CD4-positive, CD25-positive, alpha-beta regulatory T cell (primary cell): ENCODE measurements at regions not wholly inside any gene's neighbourhood (a gene's known extent, or its start where the extent isn't known, plus 50 kb on each side); places are given as distances from the start of the nearest gene placed in this dataset.

Experiments used
- ATAC-seq, 2 donors: fragments of 150-1000 bp; cut with Tn5 transposase; one replicate each; pipeline ENCODE4 v1.10.0; 2021; ENCODE audit warnings: low read depth in 2 of 2, moderate number of reproducible peaks in 2 of 2, moderate library complexity in 1 of 2
- DNase-seq, 3 donors: peaks; one replicate each; pipeline versions ENCODE4 v3.0.0 to v3.0.0-alpha.2; 2012 to 2022; ENCODE audit warnings: mixed read lengths in 1 of 3
- H3K27ac ChIP-seq: one replicate; pipeline ENCODE4 v1.7.0; 2013; ENCODE audit warnings: mild to moderate bottlenecking, low read length; ENCODE audit not compliant: insufficient read depth, poor library complexity, severe bottlenecking
- H3K27me3 ChIP-seq: one replicate; pipeline ENCODE4 v1.7.0; 2013; ENCODE audit warnings: low read length; ENCODE audit not compliant: control insufficient read depth, insufficient read depth
- H3K36me3 ChIP-seq: one replicate; pipeline ENCODE4 v1.7.0; 2013; ENCODE audit warnings: mild to moderate bottlenecking, low read length, moderate library complexity; ENCODE audit not compliant: control insufficient read depth, insufficient read depth
- H3K4me1 ChIP-seq: 2 replicates; pipeline ENCODE4 v1.7.0; 2013; ENCODE audit warnings: mild to moderate bottlenecking, low read length; ENCODE audit not compliant: insufficient read depth, control insufficient read depth, poor library complexity, severe bottlenecking
- H3K4me3 ChIP-seq: one replicate; pipeline ENCODE4 v1.7.0; 2013; ENCODE audit warnings: low read depth, mild to moderate bottlenecking, low read length, moderate library complexity
- H3K9me3 ChIP-seq, 2 experiments: 1 replicate in 1 of 2; 2 replicates in 1 of 2; pipeline ENCODE4 v1.7.0; 2013; ENCODE audit warnings: low read length in 2 of 2, mild to moderate bottlenecking in 1 of 2, moderate library complexity in 1 of 2; ENCODE audit not compliant: control insufficient read depth in 2 of 2
- H3K27ac Mint-ChIP-seq, 3 donors: one replicate each; pipeline ENCODE4 v1.8.0; 2020 to 2022; ENCODE audit warnings: mild to moderate bottlenecking in 3 of 3, mixed read lengths in 3 of 3, moderate library complexity in 2 of 3
- H3K27me3 Mint-ChIP-seq: one replicate; pipeline ENCODE4 v1.8.0; 2022; ENCODE audit warnings: mild to moderate bottlenecking, mixed read lengths
- H3K36me3 Mint-ChIP-seq: one replicate; pipeline ENCODE4 v1.8.0; 2020; ENCODE audit warnings: mixed read lengths
- H3K4me1 Mint-ChIP-seq, 4 donors: one replicate each; pipeline ENCODE4 v1.8.0; 2020 to 2022; ENCODE audit warnings: mixed read lengths in 4 of 4, mild to moderate bottlenecking in 1 of 4
- H3K4me3 Mint-ChIP-seq, 4 donors: one replicate each; pipeline ENCODE4 v1.8.0; 2020 to 2022; ENCODE audit warnings: mild to moderate bottlenecking in 4 of 4, mixed read lengths in 4 of 4, moderate library complexity in 3 of 4
- H3K9me3 Mint-ChIP-seq, 7 donors: one replicate each; pipeline ENCODE4 v1.8.0; 2020 to 2022; ENCODE audit warnings: mixed read lengths in 7 of 7, mild to moderate bottlenecking in 3 of 7, moderate library complexity in 2 of 7

GRCh38 chr4:24091639-24092233 lies 201.9 kb upstream of the PPARGC1A start:
- Mint-ChIP-seq H3K27ac (no peak overlapping the region), H3K27me3 (no peaks in the 10 kb centered on the region), H3K9me3 (peaks cover 0 to 6% (median 0%) of the 10 kb centered on the region in 7 donors), H3K36me3 (no peaks in the 10 kb centered on the region), H3K4me1 (no peaks in the 10 kb centered on the region), H3K4me3 (no peak overlapping the region)
- H3K27ac ChIP-seq, result no peak overlapping the region
- H3K4me1 ChIP-seq, result no peaks in the 10 kb centered on the region
- H3K9me3 ChIP-seq, result no peaks in the 10 kb centered on the region
- no peaks in the 10 kb centered on the region for H3K36me3 ChIP-seq
- no peaks in the 10 kb centered on the region for H3K27me3 ChIP-seq
- DNase-seq (no peak), ATAC-seq (no peak)
- no peak overlapping the region for H3K4me3 ChIP-seq

DNA sequence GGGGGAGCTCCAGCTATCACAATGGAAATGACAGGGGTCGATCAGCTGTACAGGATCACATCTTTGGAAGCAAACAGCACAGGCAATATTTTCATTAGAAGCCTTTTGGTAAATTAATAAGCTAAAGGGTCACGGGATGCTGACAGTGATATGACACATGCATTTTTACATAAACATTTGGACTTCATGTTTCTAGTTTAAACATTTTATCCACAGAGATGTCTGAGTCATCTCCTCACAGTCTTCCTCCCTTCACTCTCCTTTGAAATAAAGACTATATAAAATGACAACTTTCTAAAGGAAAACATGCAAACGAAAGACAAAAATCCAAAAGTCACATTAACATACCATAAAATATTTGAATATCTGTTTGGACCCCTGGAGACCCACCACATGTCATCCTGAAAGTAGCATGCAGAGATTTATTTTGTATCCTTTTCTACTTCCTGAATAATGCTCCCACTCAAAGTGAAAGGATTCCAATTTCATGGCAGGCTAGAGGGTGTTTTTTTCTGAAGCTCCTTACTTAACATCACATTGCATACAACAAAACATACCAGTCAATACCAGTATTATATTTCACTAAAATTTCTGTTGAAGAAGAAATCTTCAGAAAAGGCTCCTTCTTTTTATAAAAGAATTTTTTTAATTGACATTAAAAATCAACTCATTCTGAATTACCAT lies 200.1 kb upstream of the PPARGC1A start:
- Histone ChIP-seq H3K36me3 (no peaks in the 10 kb centered on the region), H3K9me3 (no peaks in the 10 kb centered on the region), H3K27me3 (no peaks in the 10 kb centered on the region), H3K4me1 (no peaks in the 10 kb centered on the region), H3K4me3 (no peak overlapping the region), H3K27ac (no peak overlapping the region)
- Mint-ChIP-seq H3K4me1 (no peaks in the 10 kb centered on the region), H3K9me3 (peaks cover 0 to 7% (median 0%) of the 10 kb centered on the region in 7 donors), H3K36me3 (no peaks in the 10 kb centered on the region), H3K27me3 (no peaks in the 10 kb centered on the region), H3K27ac (no peak overlapping the region), H3K4me3 (no peak overlapping the region)
- DNase-seq (no peak), ATAC-seq (no peak)

DNA sequence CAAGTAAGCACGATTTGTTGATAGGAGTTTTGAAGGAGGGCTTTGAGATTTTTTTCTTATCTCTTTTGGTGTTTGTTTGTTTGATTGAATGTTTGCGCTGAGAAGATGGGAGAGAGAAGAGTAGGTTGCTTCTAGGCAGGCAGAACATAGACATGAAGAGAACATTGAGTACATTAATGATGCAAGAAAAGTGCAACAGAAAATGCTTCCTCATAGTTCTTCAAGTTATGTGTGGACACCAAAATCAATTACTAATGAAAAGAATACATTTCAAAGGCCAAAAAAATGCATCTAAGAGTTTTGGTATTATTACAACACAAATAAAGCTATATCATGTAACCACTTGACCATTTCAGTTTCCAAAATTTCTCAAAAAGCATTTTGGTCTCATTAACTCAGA lies 191.0 kb upstream of the PPARGC1A start:
- Mint-ChIP-seq H3K9me3 (peaks cover 0 to 5% (median 2%) of the 10 kb centered on the region in 7 donors), H3K27ac (no peak overlapping the region), H3K27me3 (no peaks in the 10 kb centered on the region), H3K4me1 (no peaks in the 10 kb centered on the region), H3K4me3 (no peak overlapping the region), H3K36me3 (no peaks in the 10 kb centered on the region)
- H3K4me3 ChIP-seq, result no peak overlapping the region
- no peaks in the 10 kb centered on the region for H3K36me3 ChIP-seq
- H3K27ac ChIP-seq, result no peak overlapping the region
- H3K4me1 ChIP-seq, result no peaks in the 10 kb centered on the region
- H3K9me3 ChIP-seq, result no peaks in the 10 kb centered on the region
- H3K27me3 ChIP-seq, result no peaks in the 10 kb centered on the region
- DNase-seq (no peak), ATAC-seq (no peak)

GRCh38 chr4:24078347-24078962 lies 188.6 kb upstream of the PPARGC1A start:
- Mint-ChIP-seq H3K9me3 (peaks cover 0 to 10% (median 4%) of the 10 kb centered on the region in 7 donors), H3K4me3 (no peak overlapping the region), H3K27me3 (no peaks in the 10 kb centered on the region), H3K4me1 (no peaks in the 10 kb centered on the region), H3K36me3 (no peaks in the 10 kb centered on the region), H3K27ac (no peak overlapping the region)
- no peaks in the 10 kb centered on the region for H3K9me3 ChIP-seq
- ATAC-seq, result no peak
- no peaks in the 10 kb centered on the region for H3K36me3 ChIP-seq
- no peak overlapping the region for H3K4me3 ChIP-seq
- no peaks in the 10 kb centered on the region for H3K4me1 ChIP-seq
- no peak for DNase-seq
- H3K27me3 ChIP-seq, result no peaks in the 10 kb centered on the region
- no peak overlapping the region for H3K27ac ChIP-seq

GRCh38 chr4:24076811-24077210 lies 187.0 kb upstream of the PPARGC1A start:
- ATAC-seq, result no peak
- H3K4me3 ChIP-seq, result no peak overlapping the region
- no peaks in the 10 kb centered on the region for H3K27me3 ChIP-seq
- H3K27ac ChIP-seq, result no peak overlapping the region
- H3K4me1 ChIP-seq, result no peaks in the 10 kb centered on the region
- no peak overlapping the region for H3K4me3 Mint-ChIP-seq
- no peaks in the 10 kb centered on the region for H3K27me3 Mint-ChIP-seq
- H3K36me3 ChIP-seq, result no peaks in the 10 kb centered on the region
- DNase-seq, result no peak
- no peaks in the 10 kb centered on the region for H3K4me1 Mint-ChIP-seq
- no peak overlapping the region for H3K27ac Mint-ChIP-seq
- H3K9me3 ChIP-seq, result no peaks in the 10 kb centered on the region
- H3K9me3 Mint-ChIP-seq, result peaks cover 0 to 10% (median 4%) of the 10 kb centered on the region in 7 donors
- no peaks in the 10 kb centered on the region for H3K36me3 Mint-ChIP-seq

- DNase-seq (no peak), ATAC-seq (no peak)
- no peaks in the 10 kb centered on the region for H3K9me3 ChIP-seq
- Mint-ChIP-seq H3K4me1 (no peaks in the 10 kb centered on the region), H3K9me3 (peaks cover 0 to 8% (median 5%) of the 10 kb centered on the region in 7 donors), H3K36me3 (no peaks in the 10 kb centered on the region), H3K4me3 (no peak overlapping the region), H3K27me3 (no peaks in the 10 kb centered on the region), H3K27ac (no peak overlapping the region)
- H3K4me3 ChIP-seq, result no peak overlapping the region
- H3K27ac ChIP-seq, result no peak overlapping the region
- H3K36me3 ChIP-seq, result no peaks in the 10 kb centered on the region
- no peaks in the 10 kb centered on the region for H3K27me3 ChIP-seq
- H3K4me1 ChIP-seq, result no peaks in the 10 kb centered on the region
These were observed 184.1 kb upstream of the PPARGC1A start for GRCh38 chr4:24073948-24074347.

DNA sequence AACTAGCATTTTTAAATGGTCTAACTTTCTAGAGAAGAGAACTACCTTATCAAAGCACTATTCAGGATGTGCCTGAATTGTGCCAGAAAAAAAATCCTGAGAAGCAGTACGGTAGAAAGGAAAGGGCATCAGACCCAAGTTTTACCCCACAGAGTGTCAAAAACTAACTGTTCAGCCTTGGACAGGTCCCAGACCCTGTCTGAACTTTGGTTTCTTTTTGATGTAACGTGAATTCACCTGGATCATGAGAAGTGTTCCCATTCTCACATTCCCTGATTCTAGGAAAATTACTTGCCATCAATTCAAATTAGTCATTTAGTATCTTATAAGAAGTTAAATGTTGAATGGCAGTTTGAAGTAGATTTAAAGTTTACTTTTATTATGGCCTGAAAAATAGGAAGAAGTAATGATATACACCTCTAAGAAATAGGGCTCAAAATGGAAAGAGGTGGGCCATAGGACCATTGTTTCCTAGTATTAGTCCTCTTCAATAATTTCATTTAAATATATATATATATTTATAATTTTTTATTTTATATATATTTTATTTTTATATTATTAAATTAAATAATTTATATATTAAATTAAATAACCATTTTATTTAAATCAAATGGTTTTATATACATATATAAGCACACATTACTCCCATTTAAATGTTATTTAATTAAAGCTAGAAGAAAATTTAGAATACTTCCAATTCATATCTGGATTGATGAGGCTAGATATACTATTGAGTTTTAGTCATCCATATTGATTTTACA lies 181.9 kb upstream of the PPARGC1A start:
- no peaks in the 10 kb centered on the region for H3K36me3 ChIP-seq
- H3K4me1 Mint-ChIP-seq, result no peaks in the 10 kb centered on the region
- H3K4me1 ChIP-seq, result no peaks in the 10 kb centered on the region
- ATAC-seq (no peak), DNase-seq (no peak)
- H3K9me3 ChIP-seq, result no peaks in the 10 kb centered on the region
- no peak overlapping the region for H3K4me3 Mint-ChIP-seq
- no peaks in the 10 kb centered on the region for H3K27me3 Mint-ChIP-seq
- H3K9me3 Mint-ChIP-seq, result peaks cover 0 to 8% (median 5%) of the 10 kb centered on the region in 7 donors
- no peaks in the 10 kb centered on the region for H3K27me3 ChIP-seq
- H3K27ac ChIP-seq, result no peak overlapping the region
- no peak overlapping the region for H3K4me3 ChIP-seq
- H3K27ac Mint-ChIP-seq, result no peak overlapping the region
- no peaks in the 10 kb centered on the region for H3K36me3 Mint-ChIP-seq
